ENCODE measurements at regions not wholly inside any gene's neighbourhood (a gene's known extent, or its start where the extent isn't known, plus 50 kb on each side); places are given as distances from the start of the nearest gene placed in this dataset.
"Not testable (repeated sequence)": the region's sequence is repeated elsewhere in the genome, so short reads cannot be mapped to it uniquely, and the experiment has no call there.

GRCh38 chr4:159592898-159593556, 490.1 kb downstream of the RAPGEF2 start:
- H3K4me3 ChIP-seq (ENCODE audit: low read length), result no peak overlapping the region
- DNase-seq (ENCODE audit: low read depth), result no peak
- no peak for TF ChIP-seq CTCF (IDR thresholded peaks at IDR 0.05; ENCODE audit: insufficient read depth, low read depth, low read length, missing control alignments)

- no peak for TF ChIP-seq CTCF (IDR thresholded peaks at IDR 0.05; ENCODE audit: insufficient read depth, low read depth, low read length, missing control alignments)
Observed at GRCh38 chr4:159593681-159594080, 490.8 kb downstream of the RAPGEF2 start.

GRCh38 chr4:159594576-159594975, 491.7 kb downstream of the RAPGEF2 start:
- no peak for TF ChIP-seq CTCF (IDR thresholded peaks at IDR 0.05; ENCODE audit: insufficient read depth, low read depth, low read length, missing control alignments)
- no peak for DNase-seq (ENCODE audit: low read depth)
- no peak overlapping the region for H3K4me3 ChIP-seq (ENCODE audit: low read length)

More at GRCh38 chr4:159593681-159594080, 490.8 kb downstream of the RAPGEF2 start:
- H3K4me3 ChIP-seq (ENCODE audit: low read length), result no peak overlapping the region
- DNase-seq (ENCODE audit: low read depth), result no peak

- DNase-seq (ENCODE audit: low read depth); H3K4me3 ChIP-seq (ENCODE audit: low read length): not testable (repeated sequence)
Observed at GRCh38 chr4:159595101-159595500, 492.2 kb downstream of the RAPGEF2 start.

- no peak for TF ChIP-seq CTCF (IDR thresholded peaks at IDR 0.05; ENCODE audit: insufficient read depth, low read depth, low read length, missing control alignments)
- no peak for DNase-seq (ENCODE audit: low read depth)
- H3K4me3 ChIP-seq (ENCODE audit: low read length), result no peak overlapping the region
Observed at GRCh38 chr4:159598602-159599001, 495.7 kb downstream of the RAPGEF2 start.

- no peak overlapping the region for H3K4me3 ChIP-seq (ENCODE audit: low read length)
- TF ChIP-seq CTCF (IDR thresholded peaks at IDR 0.05; ENCODE audit: insufficient read depth, low read depth, low read length, missing control alignments), result no peak
Observed at GRCh38 chr4:159600061-159600460, 497.2 kb downstream of the RAPGEF2 start.

GRCh38 chr4:159604781-159605180, 501.9 kb downstream of the RAPGEF2 start:
- no peak for DNase-seq (ENCODE audit: low read depth)
- no peak overlapping the region for H3K4me3 ChIP-seq (ENCODE audit: low read length)
- TF ChIP-seq CTCF (IDR thresholded peaks at IDR 0.05; ENCODE audit: insufficient read depth, low read depth, low read length, missing control alignments), result no peak

More at GRCh38 chr4:159600061-159600460, 497.2 kb downstream of the RAPGEF2 start:
- no peak for DNase-seq (ENCODE audit: low read depth)
